Caki2 (cell line): ENCODE measurements at regions not wholly inside any gene's neighbourhood (a gene's known extent, or its start where the extent isn't known, plus 50 kb on each side); places are given as distances from the start of the nearest gene placed in this dataset.

Source experiments
- DNase-seq: peaks from one replicate; pipeline ENCODE4 v3.0.0-alpha.2; 2015; ENCODE audit warnings: low read depth
- in situ Hi-C: cut with HindIII; loops from 2 replicates; pipeline ENCODE4 v1.10.0; 2016; ENCODE audit warnings: low sequenced_read_pairs, low pct_unique_long_range_greater_than_20kb, mixed read lengths

DNA sequence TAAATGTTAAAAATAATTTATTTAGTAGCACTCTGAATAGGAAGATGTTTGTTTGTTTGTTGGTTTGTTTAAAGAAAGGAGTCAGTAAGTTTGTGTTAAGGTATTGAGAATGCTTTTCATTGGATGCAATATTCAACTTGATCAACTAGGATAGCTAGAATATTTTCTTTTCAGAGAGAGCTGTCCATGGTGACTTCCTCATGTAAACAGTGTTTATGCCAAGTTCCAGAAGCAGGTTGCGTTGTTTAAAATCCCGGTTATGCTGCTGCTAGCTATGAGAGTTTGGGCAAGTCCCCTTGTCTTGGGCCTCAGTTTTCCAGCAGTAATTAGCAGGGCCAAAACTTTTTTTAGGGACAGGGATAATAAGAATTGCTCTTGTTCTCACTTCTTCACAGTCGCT lies 876.2 kb upstream of the HS3ST1 start:
- in situ Hi-C loops, result no loop called here
- no peak for DNase-seq

DNA sequence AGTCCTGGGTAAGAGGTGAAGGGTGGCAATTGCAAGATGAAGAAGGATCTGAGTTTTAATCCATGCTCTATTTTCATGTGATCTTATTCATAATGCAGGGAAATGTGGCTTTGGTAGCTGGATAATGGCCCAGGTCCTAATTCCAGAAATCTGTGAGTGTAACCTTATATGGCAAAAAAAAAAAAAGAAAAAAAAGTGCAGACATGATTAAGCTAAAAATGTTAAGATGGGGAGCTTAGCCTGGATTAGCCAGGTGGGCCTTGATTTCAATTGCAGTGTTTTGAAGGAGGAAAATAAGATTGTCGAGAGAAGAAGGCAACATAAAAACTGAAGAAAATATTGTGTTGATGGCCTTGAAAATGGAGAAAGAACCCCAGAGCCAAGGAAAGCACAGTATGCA lies 867.7 kb upstream of the HS3ST1 start:
- no peak for DNase-seq
- in situ Hi-C loops, result no loop called here

- DNase-seq, result no peak
- in situ Hi-C loops, result no loop called here
These were observed 865.3 kb upstream of the HS3ST1 start for GRCh38 chr4:12293906-12294525.

DNA sequence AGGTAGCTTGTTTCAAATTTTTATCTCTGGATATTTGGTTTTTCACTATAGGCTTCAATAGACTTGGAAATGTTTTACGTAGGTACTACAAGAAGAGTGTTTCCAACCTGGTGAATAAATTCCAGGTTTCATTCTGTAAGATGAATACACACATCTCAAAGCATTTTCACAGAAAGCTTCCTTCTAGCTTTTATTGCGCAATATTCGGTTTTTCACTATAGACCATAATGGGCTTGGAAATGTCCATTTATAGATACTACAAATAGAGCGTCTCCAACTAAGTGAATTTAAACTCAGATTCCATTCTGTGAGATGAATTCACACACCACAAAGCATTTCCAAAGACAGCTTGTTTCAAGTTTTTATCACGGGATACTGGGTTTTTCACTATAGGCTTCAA lies 857.7 kb upstream of the HS3ST1 start:
- no peak for DNase-seq
- in situ Hi-C loops, result no loop called here

- DNase-seq, result no peak
- in situ Hi-C loops, result no loop called here
These were observed 841.9 kb upstream of the HS3ST1 start for GRCh38 chr4:12270546-12270945.

GRCh38 chr4:12265554-12265953 lies 836.9 kb upstream of the HS3ST1 start:
- in situ Hi-C loops, result no loop called here
- DNase-seq, result no peak

DNA sequence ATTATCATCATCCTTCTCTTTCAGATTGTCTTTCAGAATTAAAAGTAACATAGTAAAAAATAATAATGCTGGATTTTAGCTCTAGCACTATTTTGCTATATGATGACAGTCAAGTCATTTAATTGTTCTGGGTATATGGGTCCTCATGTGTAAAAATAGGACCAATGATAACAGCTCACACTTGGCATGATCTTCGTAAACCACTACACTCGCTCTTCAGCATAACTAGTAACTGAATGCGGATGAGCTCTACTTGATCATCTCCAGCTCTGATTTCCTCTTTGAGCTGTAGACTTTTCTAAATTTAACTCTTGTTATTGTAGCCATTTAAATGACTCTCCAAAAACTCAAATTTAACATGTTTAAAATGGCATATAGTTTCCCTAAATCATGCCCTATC lies 831.8 kb upstream of the HS3ST1 start:
- DNase-seq, result no peak
- in situ Hi-C loops, result no loop called here

DNA sequence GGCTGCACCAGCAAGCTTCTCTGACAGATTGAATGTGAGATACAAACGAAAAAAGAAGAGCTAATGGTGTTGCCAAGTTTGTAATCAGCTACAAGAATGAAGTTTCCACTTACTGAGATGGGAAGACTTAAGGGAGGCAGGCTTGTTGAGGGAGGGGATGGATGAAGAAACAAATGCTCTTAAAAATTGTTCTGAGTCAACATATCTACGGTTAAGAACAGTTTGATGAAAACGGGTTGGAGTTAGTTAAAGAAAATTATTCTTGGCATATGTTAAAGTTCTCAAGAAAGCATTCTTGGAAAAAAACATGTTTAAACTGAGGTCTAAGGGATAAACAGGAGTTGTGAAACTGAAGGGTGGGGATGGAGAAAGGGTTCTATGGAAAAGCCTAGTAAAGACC lies 816.3 kb upstream of the HS3ST1 start:
- DNase-seq, result no peak
- in situ Hi-C loops, result no loop called here

DNA sequence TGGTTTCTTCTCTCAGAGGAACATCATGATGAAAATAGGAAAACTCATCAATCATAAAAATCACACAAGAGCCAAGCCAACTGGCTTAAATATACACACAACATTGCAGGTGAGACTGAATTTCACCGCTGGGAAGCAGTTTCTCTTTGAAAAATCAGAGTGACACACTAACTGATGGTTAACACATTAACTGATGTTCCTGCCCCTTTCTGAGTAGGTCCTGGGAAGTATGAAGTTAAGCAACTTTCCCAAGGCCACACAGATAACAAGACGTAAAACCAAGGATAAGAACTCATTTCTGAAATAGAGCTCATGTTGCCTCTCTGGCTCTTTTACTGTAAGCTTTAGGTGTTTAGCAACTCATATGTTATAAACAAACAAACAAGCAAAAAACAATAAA lies 813.7 kb upstream of the HS3ST1 start:
- no peak for DNase-seq
- in situ Hi-C loops, result no loop called here

- in situ Hi-C loops, result no loop called here
- no peak for DNase-seq
These were observed 811.4 kb upstream of the HS3ST1 start for GRCh38 chr4:12239897-12240636.

GRCh38 chr4:12231098-12231497 lies 802.4 kb upstream of the HS3ST1 start:
- in situ Hi-C loops, result no loop called here
- DNase-seq, result no peak

- in situ Hi-C loops, result no loop called here
- no peak for DNase-seq
These were observed 792.3 kb upstream of the HS3ST1 start for GRCh38 chr4:12221031-12221430.

- in situ Hi-C loops, result no loop called here
- no peak for DNase-seq
These were observed 782.9 kb upstream of the HS3ST1 start for GRCh38 chr4:12211636-12212035.

GRCh38 chr4:12207396-12207795 lies 778.7 kb upstream of the HS3ST1 start:
- in situ Hi-C loops, result no loop called here

GRCh38 chr4:12206091-12206490 lies 777.4 kb upstream of the HS3ST1 start:
- in situ Hi-C loops, result no loop called here
- no peak for DNase-seq

More at GRCh38 chr4:12207396-12207795, 778.7 kb upstream of the HS3ST1 start:
- DNase-seq, result no peak

DNA sequence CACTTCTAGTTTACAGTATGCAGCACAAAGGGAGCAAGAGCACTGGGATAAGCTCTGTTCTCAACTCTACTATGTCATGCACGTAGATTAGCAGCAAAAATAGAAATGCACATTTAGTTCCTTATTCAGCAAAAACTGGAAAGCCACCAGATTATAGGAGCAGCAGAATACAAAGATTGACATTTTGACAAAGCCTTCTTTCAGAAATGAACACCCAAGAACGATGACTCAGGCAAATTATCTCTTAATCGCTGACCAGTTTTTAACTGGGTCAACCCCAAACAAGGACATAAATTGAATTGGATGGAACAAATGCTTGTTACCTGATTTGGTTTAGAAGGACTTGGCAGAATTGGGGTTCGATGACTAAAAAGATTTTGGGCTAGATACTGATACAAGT lies 775.3 kb upstream of the HS3ST1 start:
- DNase-seq, result no peak
- in situ Hi-C loops, result no loop called here

- no peak for DNase-seq
- in situ Hi-C loops, result no loop called here
These were observed 771.5 kb upstream of the HS3ST1 start for GRCh38 chr4:12200226-12200625.

DNA sequence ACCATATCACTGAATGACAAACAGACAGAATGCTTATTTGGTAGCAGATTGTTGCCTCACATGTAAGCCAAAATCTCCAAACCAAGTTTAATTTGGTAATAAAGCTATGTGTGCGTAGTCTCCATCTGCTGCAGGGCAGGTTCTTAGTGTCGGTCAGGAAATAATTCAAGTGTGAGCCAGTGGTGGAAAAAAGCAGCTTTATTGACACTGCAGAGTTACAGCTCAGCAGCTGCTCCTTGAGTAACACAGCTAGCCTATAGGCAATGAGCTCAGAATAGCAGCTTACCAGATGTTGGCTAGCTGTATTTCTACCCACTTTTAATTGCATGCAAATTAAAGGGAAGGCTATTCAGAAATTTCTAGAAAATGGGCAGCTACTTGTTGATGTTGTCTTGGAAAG lies 757.8 kb upstream of the HS3ST1 start:
- in situ Hi-C loops, result no loop called here
- DNase-seq, result no peak

- DNase-seq, result no peak
- in situ Hi-C loops, result no loop called here
These were observed 750.2 kb upstream of the HS3ST1 start for GRCh38 chr4:12178614-12179610.
